Loucy (cell line): ENCODE measurements at regions not wholly inside any gene's neighbourhood (a gene's known extent, or its start where the extent isn't known, plus 50 kb on each side); places are given as distances from the start of the nearest gene placed in this dataset.

Experiments used
- H2AFZ ChIP-seq: fragments of 200-600 bp; sonication (generic); 2 replicates; pipeline ENCODE4 v1.6.0; 2016; ENCODE audit warnings: antibody characterized with exemption, mild to moderate bottlenecking, low read length, moderate library complexity
- H3F3A ChIP-seq: fragments of 200-600 bp; 2 replicates; pipeline ENCODE4 v1.6.0; 2016; ENCODE audit warnings: antibody characterized with exemption, low read depth, mild to moderate bottlenecking
- H3K27me3 ChIP-seq: fragments of 200-600 bp; sonication (generic); 2 replicates; pipeline ENCODE4 v1.6.1; 2014; ENCODE audit warnings: low read length, mild to moderate bottlenecking; ENCODE audit not compliant: insufficient read depth, poor library complexity, severe bottlenecking
- H3K36me3 ChIP-seq: fragments of 200-600 bp; sonication (generic); 2 replicates; pipeline ENCODE4 v1.6.1; 2016; ENCODE audit warnings: low read length; ENCODE audit not compliant: insufficient read depth
- H3K4me1 ChIP-seq: fragments of 200-600 bp; sonication (generic); 2 replicates; pipeline ENCODE4 v1.5.1; 2014; ENCODE audit warnings: low read length, mild to moderate bottlenecking; ENCODE audit not compliant: insufficient read depth, poor library complexity, severe bottlenecking
- H3K4me2 ChIP-seq: fragments of 200-600 bp; sonication (generic); 2 replicates; pipeline ENCODE4 v1.6.0; 2014; ENCODE audit warnings: antibody characterized with exemption, low read length, low read depth, mild to moderate bottlenecking; ENCODE audit not compliant: poor library complexity, severe bottlenecking
- H3K4me3 ChIP-seq: fragments of 200-600 bp; sonication (generic); 2 replicates; pipeline ENCODE4 v1.5.1; 2014; ENCODE audit warnings: low read length, mild to moderate bottlenecking, mixed read lengths; ENCODE audit not compliant: poor library complexity, severe bottlenecking
- H3K79me2 ChIP-seq: fragments of 200-600 bp; sonication (generic); 2 replicates; pipeline ENCODE4 v1.6.1; 2014; ENCODE audit warnings: low read length; ENCODE audit not compliant: insufficient read depth
- H3K9ac ChIP-seq: fragments of 200-600 bp; sonication (generic); 2 replicates; pipeline ENCODE4 v1.6.0; 2014; ENCODE audit warnings: mild to moderate bottlenecking, low read depth, low read length, moderate library complexity; ENCODE audit not compliant: poor library complexity, severe bottlenecking
- H3K9me2 ChIP-seq: fragments of 200-600 bp; sonication (generic); replicated peaks from 2 replicates; pipeline ENCODE4 v1.6.1; 2016; ENCODE audit warnings: low read depth, low read length, mixed read lengths
- H3K9me3 ChIP-seq: fragments of 200-600 bp; sonication (generic); 2 replicates; pipeline ENCODE4 v1.6.1; 2014; ENCODE audit warnings: mild to moderate bottlenecking, antibody characterized with exemption, low read length, low read depth; ENCODE audit not compliant: insufficient read depth
- H4K20me1 ChIP-seq: fragments of 200-600 bp; sonication (generic); 2 replicates; pipeline ENCODE4 v1.6.0; 2014; ENCODE audit warnings: antibody characterized with exemption, low read length, mild to moderate bottlenecking; ENCODE audit not compliant: insufficient read depth, poor library complexity, severe bottlenecking
- CTCF ChIP-seq: fragments of 200-600 bp; sonication (generic); conservative IDR thresholded peaks from 2 replicates; pipeline ENCODE4 v1.5.1; 2014; ENCODE audit warnings: mild to moderate bottlenecking, antibody characterized with exemption, low read length
- EZH2phosphoT487 ChIP-seq: fragments of 200-600 bp; IDR thresholded peaks from 2 replicates; pipeline ENCODE4 v1.6.1; 2018; ENCODE audit warnings: antibody characterized with exemption, mild to moderate bottlenecking, moderate library complexity, borderline replicate concordance

- no peaks in the 10 kb centered on the region for H3K27me3 ChIP-seq
- H3F3A ChIP-seq = no peaks in the 10 kb centered on the region
- no peaks in the 10 kb centered on the region for H3K36me3 ChIP-seq
- no peaks in the 10 kb centered on the region for H3K9me3 ChIP-seq
- H4K20me1 ChIP-seq = no peaks in the 10 kb centered on the region
- H3K79me2 ChIP-seq = no peaks in the 10 kb centered on the region
- TF ChIP-seq CTCF (no peak), EZH2phosphoT487 (no peak)
- H3K4me2 ChIP-seq = no peak overlapping the region
- no peak overlapping the region for H3K4me3 ChIP-seq
- no peaks in the 10 kb centered on the region for H3K4me1 ChIP-seq
- no peak overlapping the region for H3K9ac ChIP-seq
- peak overlapping the region; percentile 63; the same call in 1 of the 2 replicates for H2AFZ ChIP-seq
- H3K9me2 ChIP-seq = no peaks in the 10 kb centered on the region
These were observed 82.5 kb upstream of the PKDCC start for GRCh38 chr2:41965173-41965908.

- no peaks in the 10 kb centered on the region for H3K9me2 ChIP-seq
- H3K36me3 ChIP-seq = no peaks in the 10 kb centered on the region
- H3K79me2 ChIP-seq = no peaks in the 10 kb centered on the region
- no peaks in the 10 kb centered on the region for H4K20me1 ChIP-seq
- H3K9me3 ChIP-seq = no peaks in the 10 kb centered on the region
- peak overlapping the region; percentile 63; the same call in 1 of the 2 replicates for H2AFZ ChIP-seq
- no peaks in the 10 kb centered on the region for H3K27me3 ChIP-seq
- no peak overlapping the region for H3K4me3 ChIP-seq
- no peak overlapping the region for H3K4me2 ChIP-seq
- no peaks in the 10 kb centered on the region for H3K4me1 ChIP-seq
- no peak overlapping the region for H3K9ac ChIP-seq
- TF ChIP-seq EZH2phosphoT487 = no peak
- no peak for TF ChIP-seq CTCF
- no peaks in the 10 kb centered on the region for H3F3A ChIP-seq
These were observed 81.9 kb upstream of the PKDCC start for GRCh38 chr2:41965909-41966295.

- no peaks in the 10 kb centered on the region for H4K20me1 ChIP-seq
- no peaks in the 10 kb centered on the region for H3K9me2 ChIP-seq
- H3F3A ChIP-seq = no peaks in the 10 kb centered on the region
- H2AFZ ChIP-seq = no peak overlapping the region
- H3K4me3 ChIP-seq = no peak overlapping the region
- H3K4me1 ChIP-seq = no peaks in the 10 kb centered on the region
- H3K4me2 ChIP-seq = no peak overlapping the region
- H3K27me3 ChIP-seq = no peaks in the 10 kb centered on the region
- no peaks in the 10 kb centered on the region for H3K9me3 ChIP-seq
- H3K9ac ChIP-seq = no peak overlapping the region
- no peak for TF ChIP-seq EZH2phosphoT487
- TF ChIP-seq CTCF = no peak
- H3K79me2 ChIP-seq = no peaks in the 10 kb centered on the region
- H3K36me3 ChIP-seq = no peaks in the 10 kb centered on the region
These were observed 81.4 kb upstream of the PKDCC start for GRCh38 chr2:41966431-41966893.
